ENCODE measurements at regions not wholly inside any gene's neighbourhood (a gene's known extent, or its start where the extent isn't known, plus 50 kb on each side); places are given as distances from the start of the nearest gene placed in this dataset.

GRCh38 chr16:86864586-86864985, 286.2 kb downstream of the FOXL1 start:
- TF ChIP-seq, protein P1, sequence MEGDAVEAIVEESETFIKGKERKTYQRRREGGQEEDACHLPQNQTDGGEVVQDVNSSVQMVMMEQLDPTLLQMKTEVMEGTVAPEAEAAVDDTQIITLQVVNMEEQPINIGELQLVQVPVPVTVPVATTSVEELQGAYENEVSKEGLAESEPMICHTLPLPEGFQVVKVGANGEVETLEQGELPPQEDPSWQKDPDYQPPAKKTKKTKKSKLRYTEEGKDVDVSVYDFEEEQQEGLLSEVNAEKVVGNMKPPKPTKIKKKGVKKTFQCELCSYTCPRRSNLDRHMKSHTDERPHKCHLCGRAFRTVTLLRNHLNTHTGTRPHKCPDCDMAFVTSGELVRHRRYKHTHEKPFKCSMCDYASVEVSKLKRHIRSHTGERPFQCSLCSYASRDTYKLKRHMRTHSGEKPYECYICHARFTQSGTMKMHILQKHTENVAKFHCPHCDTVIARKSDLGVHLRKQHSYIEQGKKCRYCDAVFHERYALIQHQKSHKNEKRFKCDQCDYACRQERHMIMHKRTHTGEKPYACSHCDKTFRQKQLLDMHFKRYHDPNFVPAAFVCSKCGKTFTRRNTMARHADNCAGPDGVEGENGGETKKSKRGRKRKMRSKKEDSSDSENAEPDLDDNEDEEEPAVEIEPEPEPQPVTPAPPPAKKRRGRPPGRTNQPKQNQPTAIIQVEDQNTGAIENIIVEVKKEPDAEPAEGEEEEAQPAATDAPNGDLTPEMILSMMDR (conservative IDR thresholded peaks at IDR 0.05; ENCODE audit: low read depth, low read length), result no peak
- no peak for TF ChIP-seq EZH2 (IDR thresholded peaks at IDR 0.05; ENCODE audit: borderline replicate concordance, low read depth, low read length, poor library complexity, severe bottlenecking)
